Kidney tubule cell (primary cell): ENCODE measurements at regions not wholly inside any gene's neighbourhood (a gene's known extent, or its start where the extent isn't known, plus 50 kb on each side); places are given as distances from the start of the nearest gene placed in this dataset.
A peak's percentile ranks its signal among the peaks of the same experiment; 100 is the strongest.

Source experiments
- DNase-seq: peaks from one replicate; pipeline ENCODE4 v3.0.0-alpha.2; 2018; ENCODE audit warnings: low spot score

DNA sequence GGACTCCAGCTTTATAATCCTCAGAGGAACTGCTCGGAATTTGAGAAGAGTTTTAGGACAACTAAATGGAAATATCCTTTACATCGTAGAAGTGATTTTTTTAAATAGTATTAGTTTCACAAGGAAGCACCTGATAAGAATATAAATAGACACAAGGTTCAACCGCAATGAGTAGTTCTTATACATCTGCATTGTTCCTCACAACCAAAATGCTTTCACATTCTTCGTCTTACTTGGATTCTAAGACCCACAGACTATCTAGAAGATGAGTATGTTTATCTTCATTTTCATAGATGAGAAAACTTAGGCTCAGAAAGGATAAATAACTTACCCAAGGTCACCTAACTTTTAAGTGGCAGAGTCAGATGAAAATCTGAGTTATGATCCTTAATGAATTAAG, 469.0 kb downstream of the GALC start:
- no peak for DNase-seq

DNA sequence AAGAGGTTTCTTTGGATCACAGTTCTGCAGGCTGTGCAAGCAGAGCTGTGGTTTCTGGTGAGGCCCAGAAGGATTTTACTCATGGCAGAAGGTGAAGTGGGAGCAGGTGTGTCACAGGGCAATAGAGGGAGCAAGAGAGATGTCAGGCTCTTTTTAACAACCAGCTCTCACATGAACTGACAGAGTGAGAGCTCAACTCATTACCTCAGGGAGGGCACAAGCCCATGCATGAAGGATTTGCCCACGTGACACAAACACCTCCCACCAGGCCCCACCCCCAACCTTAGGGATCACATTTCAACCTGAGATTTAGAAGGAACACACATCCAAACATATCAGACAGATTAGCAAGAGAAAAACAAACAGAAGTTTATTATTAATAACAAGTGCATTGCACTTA, 470.4 kb downstream of the GALC start:
- peak; percentile 32 for DNase-seq

- peak; percentile 28 for DNase-seq
Observed at GRCh38 chr14:87508333-87508732, 484.6 kb downstream of the GALC start.

DNA sequence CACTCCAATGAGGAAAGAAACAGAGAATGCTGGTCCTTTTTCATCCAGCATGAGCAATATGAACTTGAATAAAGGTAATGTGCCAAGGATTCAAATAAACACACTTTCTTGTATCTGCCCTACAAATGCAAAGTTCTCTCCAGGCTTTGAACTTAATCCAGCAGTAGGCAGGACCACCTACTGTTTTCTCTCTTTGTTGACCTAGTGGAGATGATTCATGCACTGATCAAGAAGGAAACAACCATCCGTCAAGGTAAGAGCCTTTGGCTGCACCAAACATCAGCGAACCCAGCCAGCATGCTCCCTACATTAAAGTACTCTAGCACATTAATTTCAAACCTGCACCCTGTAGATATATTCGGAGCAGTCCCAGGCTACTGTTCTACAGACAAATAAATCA, 489.3 kb downstream of the GALC start:
- DNase-seq: no peak

DNA sequence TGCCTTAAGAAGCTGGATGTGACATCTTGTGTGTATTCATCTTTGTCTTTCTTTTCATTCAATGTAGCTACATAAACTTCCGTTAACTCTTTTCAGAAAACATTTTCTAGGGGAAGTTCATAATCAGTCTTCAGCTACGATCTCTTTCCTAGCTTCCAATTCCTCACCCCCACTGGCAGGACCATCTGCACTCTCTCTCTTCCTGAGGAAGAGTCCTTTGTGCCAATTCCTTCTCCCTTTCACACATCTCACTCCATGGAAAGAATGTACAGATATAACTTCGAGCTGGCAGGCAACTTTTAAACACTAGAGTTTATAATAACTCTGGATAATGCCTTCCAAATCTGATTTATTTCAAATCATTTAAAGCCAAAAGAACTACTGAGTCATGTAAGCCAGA, 495.7 kb downstream of the GALC start:
- no peak for DNase-seq

GRCh38 chr14:87494010-87494409, 499.0 kb downstream of the GALC start:
- peak; percentile 2 for DNase-seq

GRCh38 chr14:87492561-87492960, 500.4 kb downstream of the GALC start:
- no peak for DNase-seq

DNA sequence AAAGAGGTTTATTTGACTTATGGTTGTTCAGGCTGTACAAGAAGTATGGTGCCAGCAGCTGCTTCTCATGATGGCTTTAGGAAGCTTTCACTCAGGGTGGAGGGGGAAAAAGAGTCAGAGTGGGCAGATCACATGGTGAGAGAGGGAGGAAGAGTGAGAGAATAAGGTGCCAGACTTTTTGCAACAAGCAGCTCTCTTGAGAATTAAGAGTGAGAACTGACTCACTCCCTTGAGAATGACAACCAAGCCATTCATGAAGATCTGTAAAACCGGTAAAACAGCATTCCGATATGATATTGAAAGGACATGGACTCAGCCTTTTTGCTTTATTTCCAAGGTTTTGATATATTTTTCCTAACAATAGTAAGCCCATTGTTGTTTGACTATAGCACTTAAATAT, 501.2 kb downstream of the GALC start:
- DNase-seq: peak; percentile 66

GRCh38 chr14:87489196-87489819, 503.7 kb downstream of the GALC start:
- DNase-seq: peak; percentile 4

GRCh38 chr14:87483271-87484260, 509.4 kb downstream of the GALC start:
- peak; percentile 78 for DNase-seq

- peak; percentile 56 for DNase-seq
Observed at GRCh38 chr14:87468531-87468930, 524.5 kb downstream of the GALC start.

- DNase-seq: no peak
Observed at GRCh38 chr14:87467578-87467977, 525.4 kb downstream of the GALC start.

DNA sequence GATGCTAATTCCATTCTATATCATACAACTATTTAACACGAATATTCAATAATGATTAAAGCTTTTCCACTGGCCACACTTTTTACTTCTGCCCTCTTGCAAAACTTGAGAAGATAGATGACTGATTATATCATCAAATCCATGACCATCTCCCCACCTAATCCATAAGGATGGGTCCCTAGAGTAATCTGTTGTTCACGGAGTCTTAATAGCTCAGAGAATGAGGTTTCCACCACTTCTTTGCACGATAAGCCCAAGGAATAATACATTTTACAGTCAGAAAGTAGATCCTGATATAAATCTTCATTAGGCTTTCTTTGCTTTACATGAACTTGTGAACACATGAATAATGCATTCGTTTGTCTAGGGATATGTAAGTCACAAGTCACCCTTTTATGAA, 527.2 kb downstream of the GALC start:
- DNase-seq: no peak

DNA sequence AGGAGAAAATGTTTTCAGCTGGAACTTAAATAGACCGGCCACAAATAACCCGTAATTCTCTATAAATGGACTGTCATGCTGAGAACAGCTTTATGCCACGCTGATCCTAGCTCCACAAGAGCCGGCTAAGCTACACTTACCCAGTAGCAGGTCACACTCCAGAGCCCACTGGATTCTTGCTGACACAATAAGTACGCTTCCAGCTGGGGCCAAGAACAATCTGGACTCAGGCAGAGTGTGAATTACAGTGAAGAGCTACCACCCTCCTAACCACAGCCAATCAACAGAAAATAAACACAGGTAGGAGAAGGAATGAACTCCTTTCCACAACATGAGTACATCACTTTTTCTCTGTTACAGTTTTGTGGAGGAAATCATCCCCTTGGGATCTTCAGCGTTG, 531.3 kb downstream of the GALC start:
- peak; percentile 54 for DNase-seq

DNA sequence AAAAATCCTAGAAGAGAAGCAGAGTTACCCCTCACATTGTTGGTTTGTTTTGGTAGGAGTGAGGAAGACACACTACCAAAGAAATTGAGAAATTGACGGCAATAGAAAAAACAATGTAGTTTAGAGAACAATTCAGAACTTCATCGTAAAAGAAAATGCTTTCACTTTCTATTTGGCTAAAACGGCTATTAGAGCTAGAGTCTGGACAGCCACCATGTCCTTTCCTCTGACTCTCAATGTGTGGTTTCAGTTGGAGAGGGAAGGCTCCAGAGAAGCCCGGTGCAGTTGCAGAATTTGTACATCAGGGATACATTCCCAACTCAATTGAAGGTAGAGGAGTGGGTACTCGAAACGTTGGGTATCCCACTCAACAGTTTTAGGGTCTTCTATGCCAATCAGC, 535.3 kb downstream of the GALC start:
- no peak for DNase-seq

DNA sequence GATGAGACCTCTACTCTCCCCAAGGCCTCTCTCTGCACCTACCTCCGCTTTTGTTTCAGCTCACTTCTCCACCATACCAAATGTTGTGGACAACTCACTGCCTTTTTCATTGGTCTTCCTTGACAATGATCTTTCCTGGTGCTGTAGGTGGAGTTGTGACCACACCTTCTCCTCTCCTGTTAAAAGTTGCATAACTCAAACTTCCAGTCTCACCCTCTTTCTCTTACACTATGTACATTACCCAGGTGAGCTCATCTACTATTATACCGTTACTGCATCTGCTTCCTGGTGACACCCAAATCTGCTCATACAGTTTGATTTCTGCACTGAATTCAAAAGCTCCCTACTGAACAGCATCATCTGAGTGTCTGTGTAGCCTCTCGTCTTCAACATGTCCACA, 542.8 kb downstream of the GALC start:
- DNase-seq: no peak

DNA sequence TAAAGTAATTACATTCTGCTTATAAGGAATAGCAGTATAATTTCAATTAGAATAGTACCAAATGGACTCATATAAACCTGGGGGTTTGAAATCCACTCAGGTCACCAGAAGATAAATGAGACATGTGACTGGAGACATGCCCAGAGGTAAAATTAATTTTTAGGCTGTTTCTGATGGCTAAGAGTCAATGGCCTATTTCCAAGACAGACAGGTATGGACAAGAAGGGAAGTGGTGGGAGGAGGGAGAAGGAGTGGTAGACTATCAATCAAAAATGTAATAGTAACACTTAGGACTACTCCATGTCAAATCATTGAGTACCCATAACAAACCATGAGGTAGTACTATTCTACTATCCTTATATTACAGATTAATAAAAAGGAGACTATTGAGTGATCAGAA, 544.0 kb downstream of the GALC start:
- DNase-seq: no peak

DNA sequence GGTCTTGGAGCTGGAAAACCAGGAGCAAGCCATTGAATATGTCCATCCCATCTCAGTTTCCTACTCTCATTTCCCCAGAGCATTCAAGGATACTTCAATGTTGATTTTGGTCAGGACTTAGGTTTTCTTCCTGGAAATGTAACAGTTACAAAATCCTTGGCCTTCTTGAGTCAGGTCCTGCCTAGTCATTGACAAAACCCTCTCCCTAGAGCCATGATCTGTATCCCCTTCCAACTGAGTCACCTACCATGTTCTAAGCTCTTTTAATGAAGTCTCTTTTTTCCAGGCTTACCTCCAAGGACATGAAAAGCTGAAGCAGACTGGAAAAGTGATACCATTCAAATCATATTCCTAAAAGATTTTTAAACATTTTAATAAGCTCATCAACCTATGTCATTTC, 549.2 kb downstream of the GALC start:
- no peak for DNase-seq

DNA sequence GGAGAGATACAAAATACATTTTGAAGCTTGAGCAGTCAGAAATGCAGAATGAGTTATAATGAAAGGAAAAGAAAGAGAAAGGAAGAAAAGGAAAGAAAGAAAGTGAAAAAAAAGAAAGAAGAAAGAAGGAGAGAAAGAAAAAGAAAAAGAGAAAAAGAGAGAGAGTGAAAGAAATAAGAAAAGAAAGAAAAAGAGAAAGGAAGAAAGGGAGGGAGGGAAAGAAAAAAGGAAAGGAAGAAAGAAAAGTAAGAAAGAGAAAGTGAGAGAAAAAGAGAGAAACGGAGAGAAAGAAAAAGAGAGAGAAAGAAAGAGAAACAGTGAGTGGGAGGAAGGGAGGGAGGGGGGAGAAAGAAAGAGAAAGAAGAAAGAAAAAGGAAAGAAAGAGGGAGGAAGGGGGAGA, 549.9 kb downstream of the GALC start:
- DNase-seq: no peak

GRCh38 chr14:87437158-87437557, 555.8 kb downstream of the GALC start:
- DNase-seq: no peak

DNA sequence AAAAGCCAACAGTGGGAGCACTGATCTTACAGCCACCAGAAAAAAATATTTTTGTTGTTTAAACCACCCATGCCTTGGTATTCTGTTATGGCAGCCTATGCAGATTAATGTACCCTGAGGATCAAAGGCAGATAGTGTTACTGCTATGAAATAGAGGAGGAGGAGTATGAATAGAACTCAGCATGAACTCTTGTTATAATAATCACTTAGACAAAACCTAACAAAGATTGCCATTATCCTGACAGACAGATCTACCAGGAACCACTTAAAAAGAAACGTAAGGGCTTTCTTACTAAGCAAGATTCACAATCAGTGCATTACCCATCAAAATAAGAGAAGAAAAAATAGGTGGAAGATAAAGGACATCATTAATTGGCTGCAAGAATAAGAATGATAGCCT, 558.3 kb downstream of the GALC start:
- no peak for DNase-seq

DNA sequence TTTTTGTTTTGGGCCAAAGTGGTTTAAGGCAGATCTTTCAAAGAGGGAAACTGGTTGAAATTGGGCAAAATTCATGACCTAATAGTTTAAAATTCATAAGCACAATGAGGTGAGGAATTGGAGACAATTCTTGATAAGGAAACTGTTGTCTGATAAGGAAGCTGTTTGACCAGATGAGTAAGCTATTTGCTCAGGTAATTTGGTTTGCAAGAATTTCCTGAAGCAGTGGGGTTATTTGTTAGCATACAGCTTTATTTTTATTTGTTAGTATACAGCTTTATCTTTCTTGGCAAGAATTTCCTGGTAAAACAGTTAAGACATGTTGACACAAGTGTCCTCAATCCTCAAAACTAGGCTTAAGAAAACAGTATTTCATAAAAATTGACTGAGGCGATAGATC, 559.0 kb downstream of the GALC start:
- peak; percentile 8 for DNase-seq

- DNase-seq: no peak
Observed at GRCh38 chr14:87432698-87433097, 560.3 kb downstream of the GALC start.

DNA sequence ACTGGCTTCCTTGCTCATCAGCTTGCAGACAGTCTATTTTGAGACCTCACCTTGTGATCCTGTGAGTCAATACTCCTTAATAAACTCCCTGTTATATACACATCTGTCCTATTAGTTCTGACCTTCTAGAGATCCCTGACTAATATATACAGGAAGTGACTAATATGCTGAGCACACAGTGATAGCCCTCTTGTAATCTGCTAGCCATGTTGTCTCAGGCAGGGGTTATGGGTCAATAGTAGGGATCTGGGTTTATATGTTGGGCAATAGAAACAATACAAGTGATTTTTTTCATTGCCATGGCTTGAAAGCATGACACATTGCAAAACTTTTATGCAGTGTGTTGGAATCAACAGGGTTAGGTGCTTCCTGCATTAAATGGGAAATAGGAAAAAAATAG, 562.2 kb downstream of the GALC start:
- peak; percentile 85 for DNase-seq
